NOMO-1 treated with DMSO at 0.1 percent for 48 hours (cell line): ENCODE measurements at regions not wholly inside any gene's neighbourhood (a gene's known extent, or its start where the extent isn't known, plus 50 kb on each side); places are given as distances from the start of the nearest gene placed in this dataset.
"Not testable (repeated sequence)": the region's sequence is repeated elsewhere in the genome, so short reads cannot be mapped to it uniquely, and the experiment has no call there.

Experiments
- DNase-seq: peaks from one replicate; lab custom pipeline; 2025; ENCODE audit not compliant: unreplicated experiment; lab: John Stamatoyannopoulos, UW

- DNase-seq: no peak
Observed at GRCh38 chr5:10921160-10921559, 160.1 kb upstream of the DAP start.

GRCh38 chr5:10920400-10920799, 159.4 kb upstream of the DAP start:
- no peak for DNase-seq

- DNase-seq: peak; percentile 50
Observed at GRCh38 chr5:10914741-10915480, 153.9 kb upstream of the DAP start.

GRCh38 chr5:10913841-10914240, 152.8 kb upstream of the DAP start:
- DNase-seq: peak; percentile 100

- no peak for DNase-seq
Observed at GRCh38 chr5:10913181-10913810, 152.3 kb upstream of the DAP start.

GRCh38 chr5:10912435-10912834, 151.4 kb upstream of the DAP start:
- no peak for DNase-seq

- no peak for DNase-seq
Observed at GRCh38 chr5:10910261-10910660, 149.2 kb upstream of the DAP start.

GRCh38 chr5:10904862-10905432, 143.9 kb upstream of the DAP start:
- DNase-seq: no peak

- no peak for DNase-seq
Observed at GRCh38 chr5:10903786-10904560, 142.9 kb upstream of the DAP start.

GRCh38 chr5:10902145-10902544, 141.1 kb upstream of the DAP start:
- DNase-seq: no peak

- no peak for DNase-seq
Observed at GRCh38 chr5:10898514-10898913, 137.5 kb upstream of the DAP start.

- DNase-seq: no peak
Observed at GRCh38 chr5:10896016-10896415, 135.0 kb upstream of the DAP start.

- no peak for DNase-seq
Observed at GRCh38 chr5:10894445-10895054, 133.5 kb upstream of the DAP start.

- no peak for DNase-seq
Observed at GRCh38 chr5:10892911-10893215, 131.8 kb upstream of the DAP start.

- no peak for DNase-seq
Observed at GRCh38 chr5:10892147-10892910, 131.3 kb upstream of the DAP start.

GRCh38 chr5:10891193-10891592, 130.2 kb upstream of the DAP start:
- DNase-seq: no peak

- DNase-seq: no peak
Observed at GRCh38 chr5:10886497-10886896, 125.5 kb upstream of the DAP start.

- DNase-seq: no peak
Observed at GRCh38 chr5:10885026-10885425, 124.0 kb upstream of the DAP start.

GRCh38 chr5:10883945-10884344, 122.9 kb upstream of the DAP start:
- not testable (repeated sequence) for DNase-seq

- no peak for DNase-seq
Observed at GRCh38 chr5:10880934-10881333, 119.9 kb upstream of the DAP start.

- not testable (repeated sequence) for DNase-seq
Observed at GRCh38 chr5:10876996-10877395, 116.0 kb upstream of the DAP start.
